Fibroblast of lung (primary cell): ENCODE measurements at regions not wholly inside any gene's neighbourhood (a gene's known extent, or its start where the extent isn't known, plus 50 kb on each side); places are given as distances from the start of the nearest gene placed in this dataset.

Source experiments
- DNase-seq, 2 donors: peaks; one replicate each; pipeline versions ENCODE4 v3.0.0 to v3.0.0-alpha.2; 2010; ENCODE audit warnings: low read depth in 2 of 2
- H2AFZ ChIP-seq: 2 replicates; pipeline ENCODE4 v1.5.1; 2012; ENCODE audit warnings: low read length, control low read depth, inconsistent platforms
- H3K27ac ChIP-seq: 2 replicates; pipeline ENCODE4 v1.5.1; 2011; ENCODE audit warnings: low read length, control low read depth; ENCODE audit not compliant: insufficient read depth
- H3K27me3 ChIP-seq: 2 replicates; pipeline ENCODE4 v1.5.1; 2011; ENCODE audit warnings: mild to moderate bottlenecking, low read length; ENCODE audit not compliant: control insufficient read depth, insufficient read depth
- H3K36me3 ChIP-seq: 2 replicates; pipeline ENCODE4 v1.5.1; 2011; ENCODE audit warnings: low read length; ENCODE audit not compliant: control insufficient read depth, insufficient read depth
- H3K4me1 ChIP-seq: 2 replicates; pipeline ENCODE4 v1.5.1; 2011; ENCODE audit warnings: low read length; ENCODE audit not compliant: control insufficient read depth, insufficient read depth; ENCODE audit errors: extremely low read depth
- H3K4me2 ChIP-seq: 2 replicates; pipeline ENCODE4 v1.5.1; 2011; ENCODE audit warnings: low read length, control low read depth; ENCODE audit not compliant: insufficient read depth; ENCODE audit errors: extremely low read depth
- H3K4me3 ChIP-seq, 4 experiments: fragments of 200-600 bp in 1 of 4; sonication (generic) in 1 of 4; replicated peaks in 1 of 4; 2 replicates each; pipeline ENCODE4 v1.5.1; 2011 to 2016; ENCODE audit warnings: low read length in 4 of 4, low read depth in 3 of 4, mild to moderate bottlenecking in 3 of 4, control low read depth in 2 of 4, inconsistent platforms in 1 of 4, mixed read lengths in 1 of 4; ENCODE audit not compliant: insufficient read depth in 1 of 4; ENCODE audit errors: control extremely low read depth in 1 of 4
- H3K79me2 ChIP-seq: 2 replicates; pipeline ENCODE4 v1.5.1; 2012; ENCODE audit warnings: mild to moderate bottlenecking, low read length, inconsistent platforms; ENCODE audit not compliant: control insufficient read depth, insufficient read depth
- H3K9ac ChIP-seq: 2 replicates; pipeline ENCODE4 v1.5.1; 2011; ENCODE audit warnings: mild to moderate bottlenecking, low read length, control low read depth; ENCODE audit not compliant: insufficient read depth
- H3K9me3 ChIP-seq: 2 replicates; pipeline ENCODE4 v1.5.1; 2012; ENCODE audit warnings: low read depth, low read length; ENCODE audit not compliant: control insufficient read depth, insufficient read depth
- H4K20me1 ChIP-seq: 2 replicates; pipeline ENCODE4 v1.5.1; 2011; ENCODE audit warnings: low read length; ENCODE audit not compliant: control insufficient read depth, insufficient read depth; ENCODE audit errors: extremely low read depth
- EZH2 ChIP-seq: IDR thresholded peaks from 2 replicates; pipeline ENCODE4 v1.5.1; 2012; ENCODE audit warnings: low read length, control low read depth, mild to moderate bottlenecking; ENCODE audit errors: missing control alignments
- TF ChIP-seq, protein P1 (sequence below), 2 donors: IDR thresholded peaks in 1 of 2; conservative IDR thresholded peaks in 1 of 2; 1 replicate in 1 of 2; 2 replicates in 1 of 2; pipeline ENCODE4 v1.5.1; 2011 to 2012; ENCODE audit warnings: low read length in 2 of 2, control low read depth in 1 of 2, inconsistent platforms in 1 of 2, low read depth in 1 of 2, mild to moderate bottlenecking in 1 of 2

DNA sequence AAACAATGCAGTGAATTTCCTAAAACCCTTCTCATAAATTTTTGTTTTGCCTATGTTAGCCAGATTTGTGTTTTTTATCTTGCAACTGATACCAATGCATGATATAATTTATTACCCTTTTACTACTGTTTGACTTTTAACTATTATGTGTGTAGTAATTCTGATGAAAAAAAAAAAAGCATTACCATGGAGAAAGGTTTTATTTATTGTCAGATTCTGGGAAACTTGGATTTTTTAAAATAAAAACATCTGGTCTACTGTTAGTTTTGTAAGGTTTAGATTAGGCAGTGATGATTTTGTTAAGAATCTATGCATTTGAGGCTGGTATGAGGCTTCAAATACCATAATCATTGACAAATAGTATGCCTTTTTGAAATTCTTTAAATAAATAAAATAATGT lies 470.4 kb upstream of the ROBO1 start:
- no peaks in the 10 kb centered on the region for H3K27me3 ChIP-seq
- no peak for TF ChIP-seq EZH2
- TF ChIP-seq, protein P1, sequence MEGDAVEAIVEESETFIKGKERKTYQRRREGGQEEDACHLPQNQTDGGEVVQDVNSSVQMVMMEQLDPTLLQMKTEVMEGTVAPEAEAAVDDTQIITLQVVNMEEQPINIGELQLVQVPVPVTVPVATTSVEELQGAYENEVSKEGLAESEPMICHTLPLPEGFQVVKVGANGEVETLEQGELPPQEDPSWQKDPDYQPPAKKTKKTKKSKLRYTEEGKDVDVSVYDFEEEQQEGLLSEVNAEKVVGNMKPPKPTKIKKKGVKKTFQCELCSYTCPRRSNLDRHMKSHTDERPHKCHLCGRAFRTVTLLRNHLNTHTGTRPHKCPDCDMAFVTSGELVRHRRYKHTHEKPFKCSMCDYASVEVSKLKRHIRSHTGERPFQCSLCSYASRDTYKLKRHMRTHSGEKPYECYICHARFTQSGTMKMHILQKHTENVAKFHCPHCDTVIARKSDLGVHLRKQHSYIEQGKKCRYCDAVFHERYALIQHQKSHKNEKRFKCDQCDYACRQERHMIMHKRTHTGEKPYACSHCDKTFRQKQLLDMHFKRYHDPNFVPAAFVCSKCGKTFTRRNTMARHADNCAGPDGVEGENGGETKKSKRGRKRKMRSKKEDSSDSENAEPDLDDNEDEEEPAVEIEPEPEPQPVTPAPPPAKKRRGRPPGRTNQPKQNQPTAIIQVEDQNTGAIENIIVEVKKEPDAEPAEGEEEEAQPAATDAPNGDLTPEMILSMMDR (conservative IDR thresholded peaks at IDR 0.05 in 1 of 2, IDR thresholded peaks at IDR 0.05 in 1 of 2; ENCODE audit: low read depth in 1 of 2, low read length in 2 of 2) = no peak
- no peak for DNase-seq
- H3K9me3 ChIP-seq = no peaks in the 10 kb centered on the region
- H3K4me2 ChIP-seq = no peak overlapping the region
- no peaks in the 10 kb centered on the region for H3K79me2 ChIP-seq
- H3K27ac ChIP-seq = no peak overlapping the region
- H4K20me1 ChIP-seq = no peaks in the 10 kb centered on the region
- H3K9ac ChIP-seq = no peak overlapping the region
- no peak overlapping the region for H3K4me3 ChIP-seq
- H3K4me1 ChIP-seq = no peaks in the 10 kb centered on the region
- H2AFZ ChIP-seq = no peak overlapping the region
- no peaks in the 10 kb centered on the region for H3K36me3 ChIP-seq

DNA sequence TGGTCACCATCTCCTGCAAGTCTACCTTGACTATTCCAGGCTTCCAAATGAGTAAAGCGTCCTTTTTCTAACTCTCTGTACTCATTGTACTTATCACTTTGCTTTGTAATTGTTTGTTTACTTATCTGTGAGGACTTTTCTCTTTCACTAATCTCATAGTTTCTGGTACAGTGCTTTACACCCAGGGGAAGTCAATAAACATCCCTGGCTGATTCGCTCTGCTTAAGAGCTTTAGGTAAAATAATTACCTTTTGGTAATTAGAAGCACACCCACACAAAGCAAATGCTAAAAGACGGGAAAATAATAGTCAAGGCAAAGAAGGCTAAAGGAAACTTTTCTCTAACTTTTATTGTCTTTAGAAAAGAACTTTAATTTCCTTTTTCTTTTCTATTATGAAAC lies 466.9 kb upstream of the ROBO1 start:
- TF ChIP-seq, protein P1 (conservative IDR thresholded peaks at IDR 0.05 in 1 of 2, IDR thresholded peaks at IDR 0.05 in 1 of 2; ENCODE audit: low read depth in 1 of 2, low read length in 2 of 2) = no peak
- no peak for TF ChIP-seq EZH2

DNA sequence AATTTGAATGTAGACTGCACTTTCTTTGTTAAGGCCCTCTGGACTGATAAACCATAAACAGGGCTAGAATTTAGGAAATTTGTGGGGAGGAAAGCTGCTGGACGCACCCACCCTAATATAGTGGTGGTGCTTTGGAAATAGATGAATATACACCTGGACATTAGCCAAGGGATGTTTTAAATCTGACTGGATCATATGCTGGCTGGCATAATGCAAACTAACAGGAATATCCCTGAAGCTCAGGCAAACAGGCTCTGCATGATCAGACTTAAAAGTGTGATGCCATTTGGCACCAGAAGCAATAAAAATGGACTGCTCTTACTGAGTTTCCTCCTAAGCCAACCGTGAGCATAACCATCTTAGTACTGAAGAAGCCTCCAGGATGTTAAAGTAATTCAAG lies 465.8 kb upstream of the ROBO1 start:
- Histone ChIP-seq H3K27me3 (no peaks in the 10 kb centered on the region), H3K9ac (no peak overlapping the region), H3K4me1 (no peaks in the 10 kb centered on the region), H3K4me3 (no peak overlapping the region), H3K79me2 (no peaks in the 10 kb centered on the region), H4K20me1 (no peaks in the 10 kb centered on the region), H3K27ac (no peak overlapping the region), H3K36me3 (no peaks in the 10 kb centered on the region), H2AFZ (no peak overlapping the region), H3K4me2 (no peak overlapping the region), H3K9me3 (no peaks in the 10 kb centered on the region)
- DNase-seq = peak; percentile 12 to 51
- TF ChIP-seq, protein P1 (conservative IDR thresholded peaks at IDR 0.05 in 1 of 2, IDR thresholded peaks at IDR 0.05 in 1 of 2; ENCODE audit: low read depth in 1 of 2, low read length in 2 of 2) = no peak
- TF ChIP-seq EZH2 = no peak

More for the DNA sequence above, 466.9 kb upstream of the ROBO1 start:
- Histone ChIP-seq H3K4me3 (no peak overlapping the region), H3K36me3 (no peaks in the 10 kb centered on the region), H3K9me3 (no peaks in the 10 kb centered on the region), H3K9ac (no peak overlapping the region), H3K27me3 (no peaks in the 10 kb centered on the region), H3K27ac (no peak overlapping the region), H3K4me2 (no peak overlapping the region), H3K79me2 (no peaks in the 10 kb centered on the region), H4K20me1 (no peaks in the 10 kb centered on the region), H2AFZ (no peak overlapping the region), H3K4me1 (no peaks in the 10 kb centered on the region)
- no peak for DNase-seq
